ENCODE measurements at regions not wholly inside any gene's neighbourhood (a gene's known extent, or its start where the extent isn't known, plus 50 kb on each side); places are given as distances from the start of the nearest gene placed in this dataset.

- Histone ChIP-seq H3K4me3 (ENCODE audit: control insufficient read depth in 2 of 3, extremely low read depth in 1 of 3, insufficient read depth in 2 of 3, low read depth in 1 of 3, low read length in 3 of 3) (no peak overlapping the region), H3K36me3 (ENCODE audit: control insufficient read depth in 2 of 2, extremely low read depth in 1 of 2, insufficient read depth in 2 of 2, low read length in 2 of 2) (no peaks in the 10 kb centered on the region), H3K79me2 (ENCODE audit: control insufficient read depth, insufficient read depth, low read length) (no peaks in the 10 kb centered on the region), H3K27me3 (ENCODE audit: control insufficient read depth, extremely low read depth, insufficient read depth, low read length) (no peaks in the 10 kb centered on the region), H3K4me1 (ENCODE audit: control insufficient read depth, extremely low read depth, insufficient read depth, low read length) (peaks cover 3% of the 10 kb centered on the region), H3K27ac (ENCODE audit: control insufficient read depth, insufficient read depth, low read length) (no peak overlapping the region), H4K20me1 (ENCODE audit: control insufficient read depth, extremely low read depth, insufficient read depth, low read length) (no peaks in the 10 kb centered on the region), H2AFZ (ENCODE audit: control insufficient read depth, low read length) (no peak overlapping the region), H3K9me1 (ENCODE audit: control insufficient read depth, extremely low read depth, insufficient read depth, low read length) (no peaks in the 10 kb centered on the region), H3K4me2 (ENCODE audit: control insufficient read depth, extremely low read depth, insufficient read depth, low read depth, low read length) (no peak overlapping the region), H3K9ac (ENCODE audit: control insufficient read depth, extremely low read depth, insufficient read depth, low read length) (no peak overlapping the region), H3K9me3 (ENCODE audit: control insufficient read depth, low read depth, low read length) (no peaks in the 10 kb centered on the region)
- dilution Hi-C loops (cut with MboI; ENCODE audit: extremely low pct_ligation_motif_present, low sequenced_read_pairs), result no loop called here
- no peak for DNase-seq (ENCODE audit: low read depth, low spot score)
- FAIRE-seq, result no peak
- no peak for TF ChIP-seq EZH2 (IDR thresholded peaks at IDR 0.05; ENCODE audit: low read length)
- TF ChIP-seq CTCF (optimal IDR thresholded peaks at IDR 0.05 in 1 of 3, IDR thresholded peaks at IDR 0.05 in 1 of 3, conservative IDR thresholded peaks at IDR 0.05 in 1 of 3; ENCODE audit: extremely low read depth in 1 of 3, insufficient read depth in 2 of 3, low read length in 3 of 3), result peak in 1 of 3 experiments; percentile 6
These were observed 130.3 kb upstream of the POT1 start for GRCh38 chr7:125059861-125060456.

- Histone ChIP-seq H3K4me1 (ENCODE audit: control insufficient read depth, extremely low read depth, insufficient read depth, low read length) (peaks cover 3% of the 10 kb centered on the region), H3K4me2 (ENCODE audit: control insufficient read depth, extremely low read depth, insufficient read depth, low read depth, low read length) (no peak overlapping the region), H3K79me2 (ENCODE audit: control insufficient read depth, insufficient read depth, low read length) (no peaks in the 10 kb centered on the region), H4K20me1 (ENCODE audit: control insufficient read depth, extremely low read depth, insufficient read depth, low read length) (no peaks in the 10 kb centered on the region), H3K27ac (ENCODE audit: control insufficient read depth, insufficient read depth, low read length) (no peak overlapping the region), H2AFZ (ENCODE audit: control insufficient read depth, low read length) (no peak overlapping the region), H3K9me1 (ENCODE audit: control insufficient read depth, extremely low read depth, insufficient read depth, low read length) (no peaks in the 10 kb centered on the region), H3K36me3 (ENCODE audit: control insufficient read depth in 2 of 2, extremely low read depth in 1 of 2, insufficient read depth in 2 of 2, low read length in 2 of 2) (no peaks in the 10 kb centered on the region), H3K4me3 (ENCODE audit: control insufficient read depth in 2 of 3, extremely low read depth in 1 of 3, insufficient read depth in 2 of 3, low read depth in 1 of 3, low read length in 3 of 3) (no peak overlapping the region), H3K9me3 (ENCODE audit: control insufficient read depth, low read depth, low read length) (no peaks in the 10 kb centered on the region), H3K9ac (ENCODE audit: control insufficient read depth, extremely low read depth, insufficient read depth, low read length) (no peak overlapping the region), H3K27me3 (ENCODE audit: control insufficient read depth, extremely low read depth, insufficient read depth, low read length) (no peaks in the 10 kb centered on the region)
- FAIRE-seq (no peak), DNase-seq (ENCODE audit: low read depth, low spot score) (no peak)
- dilution Hi-C loops (cut with MboI; ENCODE audit: extremely low pct_ligation_motif_present, low sequenced_read_pairs), result no loop called here
- TF ChIP-seq EZH2 (IDR thresholded peaks at IDR 0.05; ENCODE audit: low read length) (no peak), CTCF (optimal IDR thresholded peaks at IDR 0.05 in 1 of 3, IDR thresholded peaks at IDR 0.05 in 1 of 3, conservative IDR thresholded peaks at IDR 0.05 in 1 of 3; ENCODE audit: extremely low read depth in 1 of 3, insufficient read depth in 2 of 3, low read length in 3 of 3) (no peak)
These were observed 128.3 kb upstream of the POT1 start for GRCh38 chr7:125057963-125058362.

Measured in keratinocyte (primary cell).